ENCODE measurements at regions not wholly inside any gene's neighbourhood (a gene's known extent, or its start where the extent isn't known, plus 50 kb on each side); places are given as distances from the start of the nearest gene placed in this dataset.

GRCh38 chr1:222909586-222909985, 94.7 kb downstream of the DISP1 start:
- ATAC-seq (no peak), DNase-seq (ENCODE audit: low read depth, low spot score) (no peak)
- Histone ChIP-seq H3K27ac (ENCODE audit: low read depth, low read length) (no peak overlapping the region), H3K9me3 (ENCODE audit: control insufficient read depth in 1 of 2, insufficient read depth in 1 of 2, low read depth in 1 of 2, low read length in 2 of 2) (no peaks in the 10 kb centered on the region), H2AFZ (ENCODE audit: low read depth, low read length, poor library complexity, severe bottlenecking) (no peak overlapping the region), H3K36me3 (ENCODE audit: control insufficient read depth in 1 of 2, insufficient read depth in 2 of 2, low read length in 2 of 2) (no peaks in the 10 kb centered on the region), H3K4me2 (ENCODE audit: low read length) (no peak overlapping the region), H3K4me3 (replicated peaks in 1 of 2; ENCODE audit: low read depth in 1 of 2, low read length in 2 of 2) (no peak overlapping the region), H3K9me2 (ENCODE audit: insufficient read depth) (no peaks in the 10 kb centered on the region), H3K9ac (ENCODE audit: low read length) (no peak overlapping the region), H3K79me2 (ENCODE audit: insufficient read depth, low read length) (no peaks in the 10 kb centered on the region), H3K4me1 (ENCODE audit: control insufficient read depth in 1 of 2, insufficient read depth in 2 of 2, low read length in 2 of 2) (no peaks in the 10 kb centered on the region), H4K20me1 (ENCODE audit: insufficient read depth) (no peaks in the 10 kb centered on the region), H3K27me3 (ENCODE audit: insufficient read depth, low read length) (no peaks in the 10 kb centered on the region)
- intact Hi-C loops (cut with micrococcal nuclease) = no loop called here
- ChIA-PET RAD21 (ENCODE audit: low non-redundant PET in 1 of 2, low total read pairs in 2 of 2, uncharacterized antibody in 2 of 2, unreplicated experiment in 2 of 2) (no interaction called here), POLR2A (no interaction called here), CTCF (no interaction called here)
- no peak for TF ChIP-seq SRF (IDR thresholded peaks at IDR 0.05; ENCODE audit: low read depth)
- BruUV-seq (replicated peaks) = no TSS peak

DNA sequence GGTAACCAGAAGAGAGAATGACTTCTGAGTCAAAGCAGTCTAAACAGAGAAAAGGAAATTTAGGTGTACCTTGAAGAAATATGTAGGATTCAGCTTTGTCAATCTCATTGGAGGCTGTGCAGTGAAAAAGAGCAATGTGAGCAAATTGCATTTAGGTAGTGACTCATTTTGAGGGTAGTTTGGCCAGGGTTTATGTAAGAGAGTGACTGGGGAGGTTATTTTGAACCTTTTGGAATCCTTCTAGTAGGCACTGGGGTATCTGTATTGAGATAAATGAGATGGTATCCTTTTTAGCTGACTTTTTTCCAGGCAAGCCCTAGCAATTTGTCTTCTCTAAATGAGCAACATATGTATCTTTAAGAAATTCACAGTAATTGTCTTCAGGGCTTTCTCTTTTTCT, 95.9 kb downstream of the DISP1 start:
- CTCF ChIA-PET = no interaction called here
- no peak for ATAC-seq

More for the DNA sequence above, 95.9 kb downstream of the DISP1 start:
- H3K9me2 ChIP-seq (ENCODE audit: insufficient read depth) = no peaks in the 10 kb centered on the region
- H3K36me3 ChIP-seq (ENCODE audit: control insufficient read depth in 1 of 2, insufficient read depth in 2 of 2, low read length in 2 of 2) = no peaks in the 10 kb centered on the region
- DNase-seq (ENCODE audit: low read depth, low spot score) = no peak
- no peak overlapping the region for H3K4me3 ChIP-seq (replicated peaks in 1 of 2; ENCODE audit: low read depth in 1 of 2, low read length in 2 of 2)
- no peaks in the 10 kb centered on the region for H3K79me2 ChIP-seq (ENCODE audit: insufficient read depth, low read length)
- TF ChIP-seq EZH2 (IDR thresholded peaks at IDR 0.05) (no peak), RAD21 (IDR thresholded peaks at IDR 0.05; ENCODE audit: low read depth) (no peak), CEBPB (IDR thresholded peaks at IDR 0.05; ENCODE audit: low read depth) (no peak), ZFX (IDR thresholded peaks at IDR 0.05) (no peak), SIN3A (IDR thresholded peaks at IDR 0.05; ENCODE audit: low read depth) (no peak), EZH2phosphoT487 (IDR thresholded peaks at IDR 0.05; ENCODE audit: borderline replicate concordance) (no peak), YY1 (IDR thresholded peaks at IDR 0.05; ENCODE audit: extremely low read depth, insufficient replicate concordance, low read depth, low read length) (no peak), ZBTB33 (IDR thresholded peaks at IDR 0.05; ENCODE audit: extremely low read depth, insufficient replicate concordance, low read length) (no peak)
- TF ChIP-seq, protein P1, sequence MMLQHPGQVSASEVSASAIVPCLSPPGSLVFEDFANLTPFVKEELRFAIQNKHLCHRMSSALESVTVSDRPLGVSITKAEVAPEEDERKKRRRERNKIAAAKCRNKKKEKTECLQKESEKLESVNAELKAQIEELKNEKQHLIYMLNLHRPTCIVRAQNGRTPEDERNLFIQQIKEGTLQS (IDR thresholded peaks at IDR 0.05) = no peak
- TF ChIP-seq, protein P2, sequence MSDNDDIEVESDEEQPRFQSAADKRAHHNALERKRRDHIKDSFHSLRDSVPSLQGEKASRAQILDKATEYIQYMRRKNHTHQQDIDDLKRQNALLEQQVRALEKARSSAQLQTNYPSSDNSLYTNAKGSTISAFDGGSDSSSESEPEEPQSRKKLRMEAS (IDR thresholded peaks at IDR 0.05) = no peak
- H3K27ac ChIP-seq (ENCODE audit: low read depth, low read length) = no peak overlapping the region
- no peak overlapping the region for H3K9ac ChIP-seq (ENCODE audit: low read length)
- H4K20me1 ChIP-seq (ENCODE audit: insufficient read depth) = no peaks in the 10 kb centered on the region
- H3K27me3 ChIP-seq (ENCODE audit: insufficient read depth, low read length) = no peaks in the 10 kb centered on the region
- intact Hi-C loops (cut with micrococcal nuclease) = no loop called here
- ChIA-PET POLR2A (no interaction called here), RAD21 (ENCODE audit: low non-redundant PET in 1 of 2, low total read pairs in 2 of 2, uncharacterized antibody in 2 of 2, unreplicated experiment in 2 of 2) (no interaction called here)
- H3K9me3 ChIP-seq (ENCODE audit: control insufficient read depth in 1 of 2, insufficient read depth in 1 of 2, low read depth in 1 of 2, low read length in 2 of 2) = no peaks in the 10 kb centered on the region
- no TSS peak for BruUV-seq (replicated peaks)
- no peaks in the 10 kb centered on the region for H3K4me1 ChIP-seq (ENCODE audit: control insufficient read depth in 1 of 2, insufficient read depth in 2 of 2, low read length in 2 of 2)
- H2AFZ ChIP-seq (ENCODE audit: low read depth, low read length, poor library complexity, severe bottlenecking) = no peak overlapping the region
- H3K4me2 ChIP-seq (ENCODE audit: low read length) = no peak overlapping the region
